ENCODE measurements at regions not wholly inside any gene's neighbourhood (a gene's known extent, or its start where the extent isn't known, plus 50 kb on each side); places are given as distances from the start of the nearest gene placed in this dataset.

- no peak for TF ChIP-seq CTCF (conservative IDR thresholded peaks at IDR 0.05)
- Mint-ChIP-seq H3K27me3 (ENCODE audit: low read depth) (no peaks in the 10 kb centered on the region), H3K4me3 (no peak overlapping the region), H3K4me1 (peaks cover 26% of the 10 kb centered on the region), H3K36me3 (ENCODE audit: low read depth) (no peaks in the 10 kb centered on the region), H3K27ac (ENCODE audit: unreplicated experiment) (no peak overlapping the region), H3K9me3 (no peaks in the 10 kb centered on the region)
- DNase-seq (ENCODE audit: low read depth, low spot score), result no peak
These were observed 700.0 kb upstream of the SOX11 start for GRCh38 chr2:4992226-4992625.

- no peaks in the 10 kb centered on the region for H3K27me3 Mint-ChIP-seq (ENCODE audit: low read depth)
- H3K36me3 Mint-ChIP-seq (ENCODE audit: low read depth), result peaks cover 3% of the 10 kb centered on the region
- H3K27ac Mint-ChIP-seq (ENCODE audit: unreplicated experiment), result no peak overlapping the region
- peaks cover 15% of the 10 kb centered on the region for H3K4me1 Mint-ChIP-seq
- DNase-seq (ENCODE audit: low read depth, low spot score), result no peak
- no peak for TF ChIP-seq CTCF (conservative IDR thresholded peaks at IDR 0.05)
- H3K9me3 Mint-ChIP-seq, result peaks cover 2% of the 10 kb centered on the region
- H3K4me3 Mint-ChIP-seq, result no peak overlapping the region
These were observed 696.7 kb upstream of the SOX11 start for GRCh38 chr2:4995466-4995865.

- Mint-ChIP-seq H3K27me3 (ENCODE audit: low read depth) (no peaks in the 10 kb centered on the region), H3K4me3 (no peak overlapping the region), H3K9me3 (peaks cover 11% of the 10 kb centered on the region), H3K36me3 (ENCODE audit: low read depth) (peaks cover 3% of the 10 kb centered on the region), H3K4me1 (peaks cover 3% of the 10 kb centered on the region), H3K27ac (ENCODE audit: unreplicated experiment) (no peak overlapping the region)
- TF ChIP-seq CTCF (conservative IDR thresholded peaks at IDR 0.05), result no peak
- no peak for DNase-seq (ENCODE audit: low read depth, low spot score)
These were observed 684.6 kb upstream of the SOX11 start for GRCh38 chr2:5007596-5007995.

- no peak for TF ChIP-seq CTCF (conservative IDR thresholded peaks at IDR 0.05)
- H3K27ac Mint-ChIP-seq (ENCODE audit: unreplicated experiment), result no peak overlapping the region
- peaks cover 18% of the 10 kb centered on the region for H3K9me3 Mint-ChIP-seq
- H3K4me1 Mint-ChIP-seq, result peaks cover 15% of the 10 kb centered on the region
- no peak for DNase-seq (ENCODE audit: low read depth, low spot score)
- H3K36me3 Mint-ChIP-seq (ENCODE audit: low read depth), result peaks cover 17% of the 10 kb centered on the region
- H3K27me3 Mint-ChIP-seq (ENCODE audit: low read depth), result peaks cover 22% of the 10 kb centered on the region
- H3K4me3 Mint-ChIP-seq, result no peak overlapping the region
These were observed 672.9 kb upstream of the SOX11 start for GRCh38 chr2:5019324-5019723.

- peaks cover 17% of the 10 kb centered on the region for H3K9me3 Mint-ChIP-seq
These were observed 671.9 kb upstream of the SOX11 start for GRCh38 chr2:5020116-5020875.

More at GRCh38 chr2:5020116-5020875, 671.9 kb upstream of the SOX11 start:
- peaks cover 15% of the 10 kb centered on the region for H3K4me1 Mint-ChIP-seq
- no peak for DNase-seq (ENCODE audit: low read depth, low spot score)
- H3K36me3 Mint-ChIP-seq (ENCODE audit: low read depth), result peaks cover 17% of the 10 kb centered on the region
- peak overlapping the region; percentile 74 for H3K4me3 Mint-ChIP-seq
- TF ChIP-seq CTCF (conservative IDR thresholded peaks at IDR 0.05), result no peak
- peaks cover 22% of the 10 kb centered on the region for H3K27me3 Mint-ChIP-seq (ENCODE audit: low read depth)
- no peak overlapping the region for H3K27ac Mint-ChIP-seq (ENCODE audit: unreplicated experiment)

Data from neural crest cell (in vitro differentiated cells).